AG09319 (cell line): ENCODE measurements at regions not wholly inside any gene's neighbourhood (a gene's known extent, or its start where the extent isn't known, plus 50 kb on each side); places are given as distances from the start of the nearest gene placed in this dataset.
"Not testable (repeated sequence)": the region's sequence is repeated elsewhere in the genome, so short reads cannot be mapped to it uniquely, and the experiment has no call there.

Source experiments
- DNase-seq: peaks from one replicate; pipeline ENCODE4 v3.0.0-alpha.2; 2010; ENCODE audit warnings: low read depth; ENCODE audit errors: extremely low read depth
- CTCF ChIP-seq: IDR thresholded peaks from 2 replicates; pipeline ENCODE4 v1.5.1; 2011; ENCODE audit warnings: low read depth, mild to moderate bottlenecking, inconsistent platforms, low read length, moderate library complexity

- no peak for TF ChIP-seq CTCF
- no peak for DNase-seq
Observed at GRCh38 chr11:12600829-12601228, 73.4 kb upstream of the TEAD1 start.

GRCh38 chr11:12602421-12602820 is 71.8 kb upstream of the TEAD1 start:
- TF ChIP-seq CTCF = no peak
- DNase-seq = no peak

GRCh38 chr11:12603143-12604088 is 70.8 kb upstream of the TEAD1 start:
- TF ChIP-seq CTCF = no peak
- DNase-seq = no peak

GRCh38 chr11:12604557-12605153 is 69.6 kb upstream of the TEAD1 start:
- no peak for DNase-seq
- TF ChIP-seq CTCF = no peak

GRCh38 chr11:12606597-12606996 is 67.6 kb upstream of the TEAD1 start:
- no peak for TF ChIP-seq CTCF
- peak; percentile 76 for DNase-seq

- not testable (repeated sequence) for DNase-seq
Observed at GRCh38 chr11:12608678-12609077, 65.5 kb upstream of the TEAD1 start.

- no peak for DNase-seq
- TF ChIP-seq CTCF = no peak
Observed at GRCh38 chr11:12611352-12611751, 62.9 kb upstream of the TEAD1 start.

- no peak for TF ChIP-seq CTCF
- no peak for DNase-seq
Observed at GRCh38 chr11:12617632-12618031, 56.6 kb upstream of the TEAD1 start.
